Stomach smooth muscle (tissue), 2 donors: ENCODE measurements at regions not wholly inside any gene's neighbourhood (a gene's known extent, or its start where the extent isn't known, plus 50 kb on each side); places are given as distances from the start of the nearest gene placed in this dataset.

Experiments used
- H3K27ac ChIP-seq: one replicate; pipeline ENCODE4 v1.7.0; 2013; ENCODE audit warnings: mild to moderate bottlenecking, low read length, inconsistent platforms
- H3K27me3 ChIP-seq, 2 donors: one replicate each; pipeline ENCODE4 v1.7.0; 2013; ENCODE audit warnings: low read length in 2 of 2; ENCODE audit not compliant: insufficient read depth in 2 of 2, control insufficient read depth in 1 of 2
- H3K36me3 ChIP-seq, 2 donors: one replicate each; pipeline ENCODE4 v1.7.0; 2013; ENCODE audit warnings: low read length in 2 of 2; ENCODE audit not compliant: control insufficient read depth in 2 of 2, insufficient read depth in 2 of 2
- H3K4me1 ChIP-seq: one replicate; pipeline ENCODE4 v1.7.0; 2013; ENCODE audit warnings: low read length; ENCODE audit not compliant: control insufficient read depth, insufficient read depth
- H3K4me3 ChIP-seq, 2 donors: one replicate each; pipeline ENCODE4 v1.7.0; 2013; ENCODE audit warnings: low read length in 2 of 2
- H3K9ac ChIP-seq, 2 donors: one replicate each; pipeline ENCODE4 v1.7.0; 2013; ENCODE audit warnings: low read length in 2 of 2, mild to moderate bottlenecking in 1 of 2
- H3K9me3 ChIP-seq, 2 donors: one replicate each; pipeline ENCODE4 v1.7.0; 2013; ENCODE audit warnings: low read length in 2 of 2; ENCODE audit not compliant: control insufficient read depth in 2 of 2
- donor health status: healthy.
- donor health status: Pancreatic carcinoma.

GRCh38 chr2:176763851-176764404 is 448.7 kb upstream of the HNRNPA3 start:
- H3K36me3 ChIP-seq: no peaks in the 10 kb centered on the region
- no peak overlapping the region for H3K9ac ChIP-seq
- H3K4me1 ChIP-seq: no peaks in the 10 kb centered on the region
- H3K27ac ChIP-seq: no peak overlapping the region
- H3K27me3 ChIP-seq: peaks cover 0 to 2% of the 10 kb centered on the region in 2 donors
- H3K4me3 ChIP-seq: no peak overlapping the region
- no peaks in the 10 kb centered on the region for H3K9me3 ChIP-seq

- Histone ChIP-seq H3K27me3 (peaks cover 0 to 2% of the 10 kb centered on the region in 2 donors), H3K4me1 (no peaks in the 10 kb centered on the region), H3K4me3 (no peak overlapping the region), H3K27ac (no peak overlapping the region), H3K9ac (no peak overlapping the region), H3K36me3 (no peaks in the 10 kb centered on the region), H3K9me3 (no peaks in the 10 kb centered on the region)
Observed at GRCh38 chr2:176764921-176765320, 447.7 kb upstream of the HNRNPA3 start.

- H3K9ac ChIP-seq: no peak overlapping the region
- H3K4me3 ChIP-seq: no peak overlapping the region
- no peaks in the 10 kb centered on the region for H3K9me3 ChIP-seq
- no peaks in the 10 kb centered on the region for H3K4me1 ChIP-seq
- no peak overlapping the region for H3K27ac ChIP-seq
- peaks cover 0 to 2% of the 10 kb centered on the region in 2 donors for H3K27me3 ChIP-seq
- no peaks in the 10 kb centered on the region for H3K36me3 ChIP-seq
Observed at GRCh38 chr2:176766005-176766404, 446.6 kb upstream of the HNRNPA3 start.

- Histone ChIP-seq H3K4me3 (no peak overlapping the region), H3K36me3 (no peaks in the 10 kb centered on the region), H3K27me3 (peaks cover 0 to 2% of the 10 kb centered on the region in 2 donors), H3K9me3 (no peaks in the 10 kb centered on the region), H3K27ac (no peak overlapping the region), H3K4me1 (no peaks in the 10 kb centered on the region), H3K9ac (no peak overlapping the region)
Observed at GRCh38 chr2:176768185-176768584, 444.4 kb upstream of the HNRNPA3 start.

GRCh38 chr2:176769021-176769420 is 443.6 kb upstream of the HNRNPA3 start:
- Histone ChIP-seq H3K36me3 (no peaks in the 10 kb centered on the region), H3K4me1 (no peaks in the 10 kb centered on the region), H3K9ac (no peak overlapping the region), H3K27me3 (peaks cover 0 to 2% of the 10 kb centered on the region in 2 donors), H3K4me3 (no peak overlapping the region), H3K9me3 (peaks cover 0 to 3% of the 10 kb centered on the region in 2 donors), H3K27ac (no peak overlapping the region)

GRCh38 chr2:176769499-176770370 is 442.9 kb upstream of the HNRNPA3 start:
- Histone ChIP-seq H3K36me3 (no peaks in the 10 kb centered on the region), H3K9me3 (peaks cover 0 to 6% of the 10 kb centered on the region in 2 donors), H3K4me1 (no peaks in the 10 kb centered on the region), H3K9ac (no peak overlapping the region), H3K4me3 (no peak overlapping the region), H3K27me3 (peaks cover 0 to 2% of the 10 kb centered on the region in 2 donors), H3K27ac (no peak overlapping the region)

- no peaks in the 10 kb centered on the region for H3K27me3 ChIP-seq
- no peak overlapping the region for H3K9ac ChIP-seq
- no peak overlapping the region for H3K4me3 ChIP-seq
- H3K27ac ChIP-seq: no peak overlapping the region
- no peaks in the 10 kb centered on the region for H3K4me1 ChIP-seq
- no peaks in the 10 kb centered on the region for H3K36me3 ChIP-seq
- H3K9me3 ChIP-seq: peaks cover 0 to 6% of the 10 kb centered on the region in 2 donors
Observed at GRCh38 chr2:176772816-176773215, 439.8 kb upstream of the HNRNPA3 start.

GRCh38 chr2:176774766-176775451 is 437.7 kb upstream of the HNRNPA3 start:
- peaks cover 0 to 6% of the 10 kb centered on the region in 2 donors for H3K9me3 ChIP-seq
- H3K9ac ChIP-seq: no peak overlapping the region
- H3K4me1 ChIP-seq: no peaks in the 10 kb centered on the region
- H3K27ac ChIP-seq: no peak overlapping the region
- H3K36me3 ChIP-seq: no peaks in the 10 kb centered on the region
- H3K27me3 ChIP-seq: no peaks in the 10 kb centered on the region
- no peak overlapping the region for H3K4me3 ChIP-seq

- no peaks in the 10 kb centered on the region for H3K36me3 ChIP-seq
- peaks cover 0 to 6% of the 10 kb centered on the region in 2 donors for H3K9me3 ChIP-seq
- no peak overlapping the region for H3K27ac ChIP-seq
- no peak overlapping the region for H3K4me3 ChIP-seq
- no peaks in the 10 kb centered on the region for H3K27me3 ChIP-seq
- H3K4me1 ChIP-seq: no peaks in the 10 kb centered on the region
- H3K9ac ChIP-seq: no peak overlapping the region
Observed at GRCh38 chr2:176777262-176777661, 435.3 kb upstream of the HNRNPA3 start.

- no peak overlapping the region for H3K9ac ChIP-seq
- no peak overlapping the region for H3K27ac ChIP-seq
- H3K9me3 ChIP-seq: no peaks in the 10 kb centered on the region
- H3K4me3 ChIP-seq: no peak overlapping the region
- H3K4me1 ChIP-seq: no peaks in the 10 kb centered on the region
- H3K36me3 ChIP-seq: no peaks in the 10 kb centered on the region
- H3K27me3 ChIP-seq: no peaks in the 10 kb centered on the region
Observed at GRCh38 chr2:176779917-176780316, 432.7 kb upstream of the HNRNPA3 start.
